ENCODE measurements at regions not wholly inside any gene's neighbourhood (a gene's known extent, or its start where the extent isn't known, plus 50 kb on each side); places are given as distances from the start of the nearest gene placed in this dataset.
"Not testable (repeated sequence)": the region's sequence is repeated elsewhere in the genome, so short reads cannot be mapped to it uniquely, and the experiment has no call there.

DNA sequence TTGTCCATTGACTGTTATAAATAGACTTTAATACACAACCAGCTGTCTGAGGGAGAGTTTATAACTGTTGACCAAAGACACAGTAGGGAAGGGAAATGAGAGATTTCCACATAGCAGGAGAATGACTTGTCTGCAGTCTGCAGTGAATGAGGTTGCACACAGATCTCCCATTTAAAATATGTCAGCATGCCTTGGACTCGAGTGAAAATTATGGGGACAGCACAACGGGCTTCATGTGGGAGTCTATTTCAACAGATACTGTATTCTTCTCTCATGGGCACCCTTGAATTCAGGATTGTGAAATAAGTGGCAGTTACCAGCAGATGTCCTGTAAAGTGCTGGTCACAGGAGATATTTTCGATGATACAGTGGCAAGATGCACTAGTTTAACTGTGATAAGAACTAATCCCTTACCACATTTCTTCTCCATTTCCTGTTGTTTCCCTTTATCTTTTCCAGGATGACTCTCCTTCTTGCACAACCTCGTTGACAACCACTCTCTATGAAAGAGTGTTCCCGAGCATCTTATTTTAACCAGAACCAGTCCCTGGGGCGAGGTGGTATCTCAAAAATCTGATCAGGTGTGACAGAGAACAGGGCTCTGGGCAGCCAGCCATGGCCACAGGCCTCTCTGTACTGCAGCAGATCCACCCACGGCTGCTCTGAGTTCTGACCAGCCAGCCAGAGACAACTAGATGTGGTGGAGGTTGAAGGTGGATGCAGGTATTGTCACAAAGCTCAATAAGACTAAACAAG, 51.5 kb upstream of the MAP3K1 start:
- no peak for DNase-seq (ENCODE audit: low read depth)

DNA sequence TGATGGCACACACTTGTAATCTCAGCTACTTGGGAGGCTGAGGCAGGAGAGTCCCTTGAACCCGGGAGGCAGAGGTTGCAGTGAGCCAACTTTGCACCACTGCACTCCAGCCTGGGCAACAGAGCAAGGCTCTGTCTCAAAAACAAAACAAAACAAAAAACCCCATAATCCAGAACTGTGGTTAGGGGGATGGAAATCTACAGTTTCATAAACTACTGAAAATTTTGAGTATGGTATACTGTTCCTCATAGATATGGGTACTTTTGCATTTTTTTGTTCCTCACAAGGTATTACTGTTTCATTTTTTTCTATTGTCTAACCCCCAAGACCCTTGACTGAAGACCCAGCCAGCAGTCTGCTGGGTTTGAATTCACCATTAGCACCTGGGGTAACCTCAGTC, 52.2 kb upstream of the MAP3K1 start:
- DNase-seq (ENCODE audit: low read depth): no peak

DNA sequence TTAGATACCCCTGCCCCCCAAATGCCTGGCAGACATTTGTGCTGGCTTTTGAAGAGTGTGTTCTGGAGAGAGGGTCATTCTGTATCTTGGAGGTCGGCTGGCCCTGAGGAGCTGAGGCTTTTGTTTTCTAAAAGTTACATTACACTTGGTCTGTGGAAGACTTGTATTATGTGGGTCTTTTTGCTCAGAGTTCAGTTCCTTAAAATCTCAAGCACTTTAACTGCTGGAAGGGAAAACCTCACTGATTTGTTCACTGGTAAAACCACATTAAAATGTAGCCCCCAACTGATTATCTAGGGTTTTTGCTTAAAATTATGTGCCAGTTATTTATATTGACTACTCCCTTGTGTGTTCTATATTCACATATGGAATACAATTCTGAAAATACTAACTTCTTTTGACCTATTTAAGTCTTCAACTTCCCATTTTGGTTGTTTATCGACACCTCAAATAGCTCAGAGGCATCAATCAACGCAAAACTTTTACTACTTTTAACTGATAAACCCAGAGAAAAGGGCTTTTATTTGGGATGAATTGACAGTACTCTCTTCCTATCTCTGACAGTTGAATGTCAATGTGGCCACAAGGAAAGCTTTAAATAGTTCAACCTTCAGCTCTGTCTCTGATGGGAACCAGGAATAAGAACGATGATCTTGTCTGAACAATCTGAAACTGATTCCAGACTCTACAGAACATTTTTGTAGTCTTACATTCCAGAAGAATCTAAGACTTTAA, 54.0 kb upstream of the MAP3K1 start:
- DNase-seq (ENCODE audit: low read depth): no peak

DNA sequence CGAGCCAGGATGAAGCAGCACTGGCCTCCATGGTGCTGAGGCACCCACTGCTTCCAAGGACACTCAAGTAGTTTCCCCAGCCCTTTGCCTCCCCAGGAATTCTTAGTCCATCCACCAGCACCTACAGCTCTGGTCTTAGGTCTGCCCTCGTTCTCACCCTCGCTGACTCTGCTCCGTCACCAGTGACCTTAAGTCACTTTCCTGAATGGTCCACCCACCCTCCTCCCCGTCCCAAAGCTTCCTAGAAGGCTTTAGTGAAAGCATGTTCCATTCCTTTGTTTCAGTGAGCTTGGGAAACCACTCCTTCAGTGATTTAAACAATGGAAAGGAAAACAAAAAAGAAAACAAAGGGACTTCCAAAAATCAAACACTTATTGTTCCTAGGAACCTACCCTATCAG, 54.6 kb upstream of the MAP3K1 start:
- no peak for DNase-seq (ENCODE audit: low read depth)

DNA sequence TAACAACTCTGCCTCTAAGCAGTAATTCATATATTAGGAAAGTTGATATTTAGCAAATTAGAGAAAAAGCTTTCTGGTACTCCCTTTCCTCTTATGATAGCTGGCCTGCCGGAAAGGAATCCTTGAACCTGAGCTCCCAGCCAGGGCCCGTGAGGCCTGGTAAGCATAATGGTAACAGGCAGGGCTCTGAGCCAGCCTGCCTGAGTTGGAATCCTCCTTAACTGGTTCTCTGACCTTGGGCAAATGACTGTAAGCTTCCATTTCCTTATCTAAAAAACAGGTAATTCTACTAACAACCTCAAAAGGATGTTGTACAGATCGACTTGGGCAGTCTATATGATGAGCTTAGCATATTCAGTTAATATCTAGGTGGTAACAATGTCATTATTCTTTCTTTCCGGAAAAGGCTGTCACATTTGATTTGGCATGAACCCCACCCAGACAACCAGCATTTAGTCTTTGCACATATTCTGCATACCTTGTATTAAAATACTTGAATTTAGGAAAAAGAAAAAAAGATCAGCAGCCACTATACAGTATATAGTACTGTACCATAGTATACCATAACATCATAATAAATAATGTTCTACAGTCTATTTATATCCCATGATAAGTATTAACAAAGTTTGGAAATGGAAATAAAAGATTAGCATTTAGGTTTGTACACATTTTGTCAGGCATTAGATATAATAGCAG, 55.7 kb upstream of the MAP3K1 start:
- no peak for DNase-seq (ENCODE audit: low read depth)

DNA sequence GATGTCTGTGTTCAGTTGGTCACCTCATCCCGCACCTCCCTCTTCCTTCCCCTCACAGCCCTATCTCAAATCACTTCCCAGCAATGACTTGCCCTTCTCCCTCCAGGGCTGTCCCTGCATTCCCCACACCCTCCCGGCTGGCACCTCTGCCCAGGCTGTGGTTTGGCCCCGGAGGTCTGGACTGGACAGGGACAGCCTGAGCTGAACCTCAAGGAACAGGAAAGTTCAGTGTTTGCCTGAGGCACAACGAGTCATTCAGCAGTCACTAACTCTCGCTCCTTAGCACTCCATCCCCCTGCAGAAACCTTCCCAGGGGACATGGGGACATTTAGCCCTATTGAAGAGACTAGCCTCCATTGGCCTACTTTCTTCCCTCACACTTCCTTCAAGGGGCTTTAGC, 58.3 kb upstream of the MAP3K1 start:
- no peak for DNase-seq (ENCODE audit: low read depth)

DNA sequence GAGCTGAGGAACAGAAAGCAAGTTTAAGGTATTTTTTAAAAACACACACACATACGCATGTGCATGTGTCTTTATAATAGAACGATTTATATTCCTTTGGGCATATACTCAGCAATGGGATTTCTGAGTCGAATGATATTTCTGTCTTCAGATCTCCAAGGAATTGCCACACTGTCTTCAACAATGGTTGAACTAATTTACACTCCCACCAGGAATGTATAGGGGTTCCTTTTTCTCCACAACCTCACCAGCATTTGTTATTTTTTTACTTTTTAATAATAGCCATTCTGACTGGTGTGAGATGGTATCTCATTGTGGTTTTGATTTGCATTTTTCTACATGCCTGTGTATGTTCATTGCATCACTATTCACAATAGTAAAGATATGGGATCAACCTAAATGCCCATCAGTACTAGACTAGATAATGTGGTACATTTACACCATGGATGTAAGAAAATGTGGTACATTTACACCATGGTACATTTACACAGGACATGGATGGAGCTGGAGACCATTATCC, 60.3 kb upstream of the MAP3K1 start:
- no peak for DNase-seq (ENCODE audit: low read depth)

DNA sequence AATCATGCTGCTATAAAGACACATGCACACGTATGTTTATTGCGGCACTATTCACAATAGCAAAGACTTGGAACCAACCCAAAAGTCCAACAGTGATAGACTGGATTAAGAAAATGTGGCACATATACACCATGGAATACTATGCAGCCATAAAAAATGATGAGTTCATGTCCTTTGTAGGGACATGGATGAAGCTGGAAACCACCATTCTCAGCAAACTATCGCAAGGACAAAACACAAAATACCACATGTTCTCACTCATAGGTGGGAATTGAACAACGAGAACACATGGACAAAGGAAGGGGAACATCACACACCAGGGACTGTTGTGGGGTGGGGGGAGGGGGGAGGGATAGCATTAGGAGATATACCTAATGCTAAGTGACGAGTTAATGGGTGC, 61.8 kb upstream of the MAP3K1 start:
- not testable (repeated sequence) for DNase-seq (ENCODE audit: low read depth)

DNA sequence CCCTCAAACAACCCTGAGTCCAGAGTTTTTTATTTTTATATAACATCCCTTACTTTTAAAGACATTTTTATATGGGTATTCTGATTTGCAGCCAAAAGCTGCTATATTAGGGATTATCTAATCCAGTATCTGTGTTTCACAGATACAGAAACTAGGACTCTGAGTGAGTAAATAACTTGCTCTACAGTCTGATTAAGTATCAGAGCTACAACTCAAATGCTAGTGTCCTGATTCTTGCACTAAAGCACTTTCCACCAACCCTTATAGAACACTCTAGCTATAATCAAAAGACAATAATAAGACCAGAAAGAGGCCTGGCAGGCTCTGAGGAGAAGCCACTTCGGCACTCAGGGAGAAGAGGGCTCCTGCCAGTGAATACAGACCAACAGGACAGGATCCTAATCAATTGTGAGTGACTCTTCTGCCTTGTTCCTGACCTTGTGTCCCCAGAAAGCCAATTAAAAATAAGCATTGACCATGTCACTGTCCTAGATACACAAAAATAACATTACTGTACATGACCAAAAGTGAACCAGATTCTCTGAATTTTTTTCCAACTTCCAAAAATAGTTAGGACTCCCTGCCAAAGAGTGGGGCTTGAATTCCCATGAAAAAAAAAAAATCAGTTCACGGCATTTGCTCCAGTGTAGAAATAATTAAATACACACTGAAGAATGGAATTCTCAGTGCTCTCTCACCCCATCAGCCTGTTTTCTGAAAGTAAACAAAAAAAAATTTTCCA, 63.6 kb upstream of the MAP3K1 start:
- DNase-seq (ENCODE audit: low read depth): no peak

DNA sequence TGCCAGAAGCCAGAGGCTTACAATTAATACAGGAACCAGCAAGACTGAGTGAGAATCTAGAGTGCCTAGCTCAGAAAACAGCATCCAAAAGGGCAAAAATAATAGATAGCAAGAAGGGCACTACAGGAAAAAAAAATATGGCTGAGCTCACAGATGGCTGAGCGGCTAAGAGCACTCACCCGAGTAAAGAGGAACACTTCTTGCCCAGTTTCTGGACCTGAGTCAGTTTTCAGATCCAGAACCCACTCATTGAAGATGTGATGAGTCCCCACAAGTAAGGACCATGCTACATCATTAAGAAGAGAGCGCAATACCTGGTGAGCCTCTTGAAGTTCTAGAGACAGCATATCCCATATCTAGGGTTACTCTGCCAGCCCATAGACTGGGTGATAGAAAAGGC, 65.5 kb upstream of the MAP3K1 start:
- DNase-seq (ENCODE audit: low read depth): no peak

DNA sequence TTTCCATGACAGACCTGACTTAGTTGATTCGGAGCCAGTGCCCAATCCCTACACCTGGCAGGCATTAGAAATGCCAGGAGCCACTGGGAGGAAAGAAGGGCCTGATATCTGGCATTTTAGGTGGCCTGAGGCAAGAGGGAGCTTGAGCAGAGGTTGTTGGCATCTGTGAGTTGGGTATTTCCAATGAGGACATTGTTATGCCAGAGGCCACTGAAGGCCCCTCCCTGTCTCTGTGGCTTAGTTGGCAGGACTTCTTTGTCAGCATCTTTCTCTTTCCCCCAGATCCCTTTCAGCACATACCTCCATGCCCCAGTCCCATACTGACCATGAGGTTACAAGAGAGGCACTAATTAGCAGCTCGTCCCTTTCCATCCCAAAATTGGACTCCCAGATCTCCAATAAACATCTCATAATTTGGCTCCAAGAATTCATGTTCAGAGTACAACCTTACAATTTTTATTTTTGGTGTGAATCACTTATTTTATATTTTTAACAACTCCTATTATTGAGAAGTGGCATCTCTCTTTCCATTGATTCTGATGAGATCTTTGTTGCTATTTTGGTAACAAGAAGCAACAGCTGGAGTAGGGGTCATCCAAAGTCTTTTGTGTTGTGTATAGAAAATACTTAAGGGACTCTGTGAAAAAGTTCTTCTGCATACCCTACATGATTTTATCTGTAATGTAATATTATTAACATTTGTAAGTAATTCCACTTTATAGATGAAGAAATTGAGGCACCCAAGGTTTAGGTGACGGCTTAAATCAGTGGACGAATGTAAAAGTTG, 68.6 kb upstream of the MAP3K1 start:
- no peak for DNase-seq (ENCODE audit: low read depth)

DNA sequence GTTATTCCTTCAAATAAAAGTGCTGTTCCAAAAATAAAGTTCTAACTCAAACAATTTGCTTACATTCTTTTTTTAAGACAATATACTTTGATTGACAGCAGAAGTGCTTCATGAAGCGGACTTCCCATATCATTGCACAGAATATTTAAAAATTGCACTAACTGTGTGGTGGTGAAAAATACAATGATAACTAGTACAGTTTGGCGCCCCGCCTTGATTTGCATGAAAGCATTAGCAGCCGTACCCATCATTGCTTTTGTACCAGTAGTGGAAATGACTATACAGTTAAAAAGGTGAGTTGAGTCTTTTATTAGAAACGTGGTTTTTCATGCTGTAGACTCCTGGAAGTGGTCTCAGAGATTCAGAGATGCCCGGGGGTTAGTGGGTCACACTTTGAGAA, 69.5 kb upstream of the MAP3K1 start:
- no peak for DNase-seq (ENCODE audit: low read depth)

DNA sequence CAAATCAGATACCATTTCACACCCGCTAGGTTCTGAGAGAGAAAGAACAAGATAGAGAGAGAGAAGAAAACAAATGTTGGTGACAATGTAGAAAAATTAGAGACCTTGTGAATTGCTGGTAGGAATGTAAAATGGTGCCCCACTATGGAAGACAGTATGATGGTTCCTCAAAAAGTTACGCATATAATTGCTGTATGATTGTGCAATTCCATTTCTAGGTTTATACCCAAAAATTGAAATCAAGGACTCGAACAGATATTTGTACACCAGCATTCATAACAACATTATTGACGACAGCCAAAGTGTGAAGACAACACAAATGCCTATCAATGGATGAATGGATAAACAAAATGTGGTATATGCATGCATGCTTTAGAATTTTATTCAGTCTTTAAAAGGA, 74.5 kb upstream of the MAP3K1 start:
- no peak for DNase-seq (ENCODE audit: low read depth)

DNA sequence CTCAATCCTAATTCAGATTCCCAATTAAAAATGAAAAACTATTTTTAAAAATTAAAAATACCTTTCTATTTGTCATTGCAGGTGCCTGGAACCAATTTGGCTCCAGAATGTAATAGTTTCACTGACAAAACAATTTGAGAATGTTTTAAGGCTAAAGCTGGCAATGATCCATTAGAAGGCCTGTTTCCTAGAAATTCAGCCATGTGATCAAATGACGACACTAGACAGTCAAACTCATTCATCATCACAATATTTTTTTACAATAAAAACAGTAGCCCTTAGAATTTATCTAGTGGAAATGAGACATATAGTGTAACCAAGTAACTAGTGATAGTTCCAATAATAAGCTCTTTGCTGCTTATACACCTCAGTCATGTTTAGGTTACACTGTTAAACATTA, 75.4 kb upstream of the MAP3K1 start:
- DNase-seq (ENCODE audit: low read depth): no peak

DNA sequence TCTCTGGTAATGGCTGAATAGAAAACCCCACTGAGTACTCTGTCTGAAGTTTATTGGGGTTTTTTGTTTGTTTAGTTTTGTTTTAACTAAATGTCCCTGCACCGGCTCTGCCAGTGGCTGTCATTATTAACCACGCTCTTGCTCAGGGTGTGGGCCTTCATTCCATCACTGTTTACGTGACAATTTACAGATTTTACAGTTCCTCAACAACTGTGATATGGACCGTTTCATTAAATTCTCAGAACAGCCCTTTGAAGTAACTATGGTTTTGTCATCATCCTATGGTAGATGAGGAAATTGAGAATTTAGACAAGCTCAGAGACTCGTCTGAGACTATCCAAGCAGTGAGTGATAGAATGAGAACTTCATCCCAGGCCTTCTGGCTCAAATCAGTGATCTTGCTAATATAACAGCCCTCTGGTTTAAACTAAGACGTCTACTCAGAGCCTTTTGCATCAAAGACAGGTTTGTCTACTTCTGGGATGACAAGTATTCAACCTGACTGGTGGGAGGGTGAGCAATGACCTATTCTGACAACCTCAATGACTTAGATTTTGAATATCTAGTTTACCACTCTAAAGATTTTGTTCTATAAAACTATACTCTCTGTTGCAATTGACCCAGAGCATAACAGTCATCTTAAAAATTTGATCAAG, 77.3 kb upstream of the MAP3K1 start:
- no peak for DNase-seq (ENCODE audit: low read depth)

DNA sequence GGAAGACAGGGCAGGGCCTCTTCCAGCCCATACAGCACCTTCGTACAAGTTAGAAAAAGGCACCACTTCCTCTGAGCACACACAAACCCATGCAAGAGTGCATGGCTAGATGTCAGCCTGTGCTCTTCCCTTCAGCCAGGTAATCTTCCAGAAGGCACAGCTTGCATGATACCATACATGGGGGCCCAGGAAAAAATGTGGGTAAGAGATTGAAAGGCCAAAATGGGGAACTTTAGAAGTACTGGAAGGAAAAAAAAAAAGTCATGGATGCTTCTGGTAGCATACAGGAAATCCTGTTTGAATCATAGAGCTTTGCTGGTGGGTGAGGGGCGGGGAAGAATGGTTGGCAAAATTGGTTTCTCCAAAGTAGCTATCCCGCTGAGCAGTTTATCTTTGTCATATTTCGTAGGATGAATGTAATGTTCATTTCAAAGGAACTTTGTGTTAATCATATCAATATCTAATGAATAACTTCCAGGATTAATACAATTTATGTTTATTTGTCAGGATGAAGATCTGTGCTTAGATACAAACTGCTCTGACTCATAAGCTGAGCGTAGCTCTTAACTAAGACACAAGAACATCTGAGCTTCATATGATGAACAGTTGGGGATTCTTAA, 78.2 kb upstream of the MAP3K1 start:
- DNase-seq (ENCODE audit: low read depth): no peak

DNA sequence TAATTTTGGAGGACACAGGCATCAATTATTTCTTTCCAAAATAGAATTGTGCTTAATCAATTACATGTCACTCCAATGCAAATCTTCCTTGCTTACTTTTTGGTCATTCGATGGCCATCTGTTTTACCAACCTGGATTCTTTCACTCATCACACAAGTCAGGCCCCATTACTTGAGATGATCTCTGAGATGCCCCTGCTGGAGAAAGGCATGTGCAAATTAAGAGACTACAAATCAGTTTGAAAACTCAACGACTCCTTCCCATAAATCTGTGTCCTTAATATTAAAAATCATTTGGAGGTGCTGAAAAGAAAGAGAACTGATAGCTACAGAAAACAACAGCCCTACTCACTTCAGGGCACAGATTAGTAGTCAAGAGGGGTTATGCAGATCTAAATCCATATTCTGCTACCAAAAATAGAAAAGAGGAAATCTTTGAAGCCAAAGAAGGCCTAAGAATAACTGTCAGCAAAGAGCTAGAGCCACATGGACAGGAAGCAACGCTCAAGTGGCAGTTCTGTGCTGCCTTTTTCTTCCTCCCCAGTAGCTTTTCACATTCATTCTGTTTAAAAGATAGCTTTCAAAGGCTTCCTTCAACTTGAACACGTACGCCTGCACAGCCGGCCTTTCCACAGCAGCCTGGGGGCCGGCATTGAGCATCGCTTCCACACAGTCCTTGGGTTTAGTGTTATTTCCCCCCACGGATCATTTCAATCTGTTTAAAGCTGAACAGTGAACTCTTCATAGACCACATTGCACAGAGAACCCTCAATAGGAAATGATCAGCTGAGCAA, 79.3 kb upstream of the MAP3K1 start:
- DNase-seq (ENCODE audit: low read depth): no peak

DNA sequence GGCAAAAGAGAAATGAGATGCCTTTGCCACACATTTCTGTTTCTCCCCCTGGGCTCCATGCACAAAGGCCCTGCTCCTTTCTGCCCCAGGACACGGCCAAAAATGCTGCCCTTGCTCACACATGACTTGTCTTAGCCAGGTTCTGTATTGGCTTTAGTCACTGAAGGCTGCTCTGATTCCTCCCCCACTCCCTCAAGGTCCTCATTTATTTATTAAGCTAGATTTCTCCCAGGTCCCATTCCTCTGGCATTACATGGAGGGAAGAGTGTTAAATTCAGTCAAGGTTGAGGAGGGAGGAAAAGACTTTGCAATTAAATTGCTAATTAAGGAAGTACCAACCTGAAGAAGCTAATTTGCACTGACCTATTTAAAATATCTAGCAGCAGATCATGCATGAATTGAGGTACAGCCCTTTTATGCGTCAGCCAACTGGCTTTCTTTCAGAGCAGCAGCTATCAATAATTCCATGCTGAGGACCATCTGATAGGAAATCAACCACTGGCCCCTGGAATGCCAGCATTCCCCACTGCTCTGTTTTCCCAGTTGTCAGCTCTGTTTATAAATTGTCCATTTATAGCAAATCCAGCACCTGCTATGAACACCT, 81.2 kb upstream of the MAP3K1 start:
- DNase-seq (ENCODE audit: low read depth): no peak

DNA sequence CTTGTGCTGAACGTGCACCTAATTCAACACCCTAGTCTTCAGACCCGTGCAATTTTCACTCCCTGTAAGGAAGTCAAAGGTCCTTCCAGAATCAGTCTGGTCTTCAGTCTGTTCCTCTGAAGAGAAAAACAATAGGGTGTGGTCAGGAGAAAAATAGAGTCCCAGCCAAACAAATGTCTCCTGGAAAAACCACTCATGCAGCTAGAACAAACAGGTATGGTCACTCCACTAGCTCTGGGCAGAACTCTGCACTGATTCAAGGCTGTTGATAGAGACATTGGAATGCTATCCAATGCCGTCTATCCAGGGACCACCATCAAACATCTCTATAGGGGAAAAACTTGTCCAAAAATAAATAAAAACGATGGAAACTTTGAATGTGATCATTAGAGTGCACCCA, 81.8 kb upstream of the MAP3K1 start:
- DNase-seq (ENCODE audit: low read depth): no peak
